ENCODE measurements at regions not wholly inside any gene's neighbourhood (a gene's known extent, or its start where the extent isn't known, plus 50 kb on each side); places are given as distances from the start of the nearest gene placed in this dataset.

- dilution Hi-C loops (cut with MboI; ENCODE audit: extremely low pct_ligation_motif_present, low sequenced_read_pairs), result no loop called here
These were observed 68.2 kb upstream of the IRX6 start for GRCh38 chr16:55255733-55256282.

GRCh38 chr16:55256412-55257016, 67.5 kb upstream of the IRX6 start:
- Histone ChIP-seq H3K27ac (ENCODE audit: insufficient read depth, low read depth, low read length) (no peak overlapping the region), H3K27me3 (ENCODE audit: control insufficient read depth in 2 of 2, insufficient read depth in 2 of 2, low read length in 2 of 2) (no peaks in the 10 kb centered on the region), H4K20me1 (replicated peaks; ENCODE audit: control insufficient read depth, extremely low read depth, insufficient read depth, low read length) (peaks cover 2% of the 10 kb centered on the region), H3K9ac (replicated peaks; ENCODE audit: extremely low read depth, insufficient read depth, low read length) (no peak overlapping the region), H3K9me3 (replicated peaks; ENCODE audit: control insufficient read depth, insufficient read depth, low read length) (no peaks in the 10 kb centered on the region), H3K79me2 (ENCODE audit: control insufficient read depth, insufficient read depth, low read length) (no peaks in the 10 kb centered on the region), H3K4me2 (ENCODE audit: insufficient read depth, low read length) (no peak overlapping the region), H3K9me1 (replicated peaks; ENCODE audit: control insufficient read depth, extremely low read depth, insufficient read depth, low read length) (no peaks in the 10 kb centered on the region), H3K4me3 (replicated peaks in 1 of 3; ENCODE audit: insufficient read depth in 1 of 3, low read depth in 1 of 3, low read length in 3 of 3) (no peak overlapping the region), H2AFZ (ENCODE audit: low read depth, low read length) (no peak overlapping the region), H3K36me3 (ENCODE audit: control insufficient read depth in 2 of 2, extremely low read depth in 1 of 2, insufficient read depth in 2 of 2, low read length in 2 of 2) (no peaks in the 10 kb centered on the region), H3K4me1 (ENCODE audit: control insufficient read depth, extremely low read depth, insufficient read depth, low read length) (no peaks in the 10 kb centered on the region)
- dilution Hi-C loops (cut with MboI; ENCODE audit: extremely low pct_ligation_motif_present, low sequenced_read_pairs) (no loop called here), intact Hi-C loops (cut with micrococcal nuclease) (loop anchor here (10.0 kb wide), 1 partner anchor 332 kb away; no protein-coding TSS in a partner anchor)
- DNase-seq (ENCODE audit: low read depth, low spot score), result no peak
- ChIA-PET POLR2A (no interaction called here), CTCF (interaction anchor here (1.2 to 2.5 kb wide), 2 partner anchors 1702 to 1707 kb away, joined by 6 to 31 read pairs; no protein-coding TSS in a partner anchor)
- TF ChIP-seq CTCF (IDR thresholded peaks at IDR 0.05; ENCODE audit: extremely low read depth in 1 of 2, insufficient read depth in 1 of 2, low read depth in 1 of 2, low read length in 2 of 2), result no peak
- TF ChIP-seq GATA2 (IDR thresholded peaks at IDR 0.05; ENCODE audit: insufficient read depth, insufficient read length, low read depth, low read length), result no peak
- TF ChIP-seq EZH2 (IDR thresholded peaks at IDR 0.05; ENCODE audit: borderline replicate concordance, low read depth, low read length, severe bottlenecking), result no peak
- TF ChIP-seq FOS (IDR thresholded peaks at IDR 0.05; ENCODE audit: borderline replicate concordance, insufficient read depth, low read length), result no peak
- TF ChIP-seq MYC (IDR thresholded peaks at IDR 0.05; ENCODE audit: low read depth, low read length), result no peak
- BruUV-seq (replicated peaks), result no TSS peak
- FAIRE-seq, result no peak

More at GRCh38 chr16:55255733-55256282, 68.2 kb upstream of the IRX6 start:
- Histone ChIP-seq H4K20me1 (replicated peaks; ENCODE audit: control insufficient read depth, extremely low read depth, insufficient read depth, low read length) (peaks cover 2% of the 10 kb centered on the region), H2AFZ (ENCODE audit: low read depth, low read length) (no peak overlapping the region), H3K36me3 (ENCODE audit: control insufficient read depth in 2 of 2, extremely low read depth in 1 of 2, insufficient read depth in 2 of 2, low read length in 2 of 2) (no peaks in the 10 kb centered on the region), H3K4me2 (ENCODE audit: insufficient read depth, low read length) (no peak overlapping the region), H3K79me2 (ENCODE audit: control insufficient read depth, insufficient read depth, low read length) (no peaks in the 10 kb centered on the region), H3K9ac (replicated peaks; ENCODE audit: extremely low read depth, insufficient read depth, low read length) (no peak overlapping the region), H3K4me3 (replicated peaks in 1 of 3; ENCODE audit: insufficient read depth in 1 of 3, low read depth in 1 of 3, low read length in 3 of 3) (no peak overlapping the region), H3K9me3 (replicated peaks; ENCODE audit: control insufficient read depth, insufficient read depth, low read length) (no peaks in the 10 kb centered on the region), H3K9me1 (replicated peaks; ENCODE audit: control insufficient read depth, extremely low read depth, insufficient read depth, low read length) (no peaks in the 10 kb centered on the region), H3K27me3 (ENCODE audit: control insufficient read depth in 2 of 2, insufficient read depth in 2 of 2, low read length in 2 of 2) (no peaks in the 10 kb centered on the region), H3K4me1 (ENCODE audit: control insufficient read depth, extremely low read depth, insufficient read depth, low read length) (no peaks in the 10 kb centered on the region), H3K27ac (ENCODE audit: insufficient read depth, low read depth, low read length) (no peak overlapping the region)
- FAIRE-seq, result no peak
- BruUV-seq (replicated peaks), result no TSS peak
- intact Hi-C loops (cut with micrococcal nuclease), result loop anchor here (10.0 kb wide), 1 partner anchor 331 kb away; no protein-coding TSS in a partner anchor
- no peak for DNase-seq (ENCODE audit: low read depth, low spot score)
- CTCF ChIA-PET, result interaction anchor here (1.0 kb wide), 1 partner anchor 1706 kb away, joined by 3 read pairs; no protein-coding TSS in a partner anchor
- POLR2A ChIA-PET, result no interaction called here
- TF ChIP-seq GATA2 (IDR thresholded peaks at IDR 0.05; ENCODE audit: insufficient read depth, insufficient read length, low read depth, low read length) (no peak), FOS (IDR thresholded peaks at IDR 0.05; ENCODE audit: borderline replicate concordance, insufficient read depth, low read length) (no peak), MAX (IDR thresholded peaks at IDR 0.05; ENCODE audit: insufficient read depth, insufficient read length) (no peak)

Data from endothelial cell of umbilical vein (primary cell).